ENCODE measurements at regions not wholly inside any gene's neighbourhood (a gene's known extent, or its start where the extent isn't known, plus 50 kb on each side); places are given as distances from the start of the nearest gene placed in this dataset.
"Not testable (repeated sequence)": the region's sequence is repeated elsewhere in the genome, so short reads cannot be mapped to it uniquely, and the experiment has no call there.

DNA sequence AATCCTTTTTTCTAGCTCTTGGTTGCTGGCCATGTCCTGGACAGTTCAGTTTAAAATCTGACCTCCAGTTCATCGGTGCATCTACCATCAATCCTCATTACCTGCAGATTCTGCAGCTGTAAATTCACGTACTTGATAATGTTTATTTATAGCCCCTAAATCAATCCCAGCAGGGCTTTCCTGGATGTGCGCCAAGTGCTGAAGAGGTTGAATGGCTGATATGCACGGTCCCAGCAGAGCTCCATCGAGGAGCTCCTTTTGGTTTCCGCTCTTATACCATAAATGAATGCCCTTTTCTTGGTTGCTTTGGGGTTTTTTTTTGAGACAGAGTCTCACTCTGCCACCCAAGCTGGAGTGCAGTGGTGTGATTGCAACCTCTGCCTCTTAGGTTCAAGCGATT, 91.2 kb upstream of the CCZ1B start:
- Histone ChIP-seq H3K27me3 (no peaks in the 10 kb centered on the region), H3K27ac (no peak overlapping the region), H3K36me3 (no peaks in the 10 kb centered on the region), H3K4me1 (no peaks in the 10 kb centered on the region), H3K4me3 (no peak overlapping the region), H3K9me3 (no peaks in the 10 kb centered on the region)
- no peak for DNase-seq
- TF ChIP-seq, protein P1, sequence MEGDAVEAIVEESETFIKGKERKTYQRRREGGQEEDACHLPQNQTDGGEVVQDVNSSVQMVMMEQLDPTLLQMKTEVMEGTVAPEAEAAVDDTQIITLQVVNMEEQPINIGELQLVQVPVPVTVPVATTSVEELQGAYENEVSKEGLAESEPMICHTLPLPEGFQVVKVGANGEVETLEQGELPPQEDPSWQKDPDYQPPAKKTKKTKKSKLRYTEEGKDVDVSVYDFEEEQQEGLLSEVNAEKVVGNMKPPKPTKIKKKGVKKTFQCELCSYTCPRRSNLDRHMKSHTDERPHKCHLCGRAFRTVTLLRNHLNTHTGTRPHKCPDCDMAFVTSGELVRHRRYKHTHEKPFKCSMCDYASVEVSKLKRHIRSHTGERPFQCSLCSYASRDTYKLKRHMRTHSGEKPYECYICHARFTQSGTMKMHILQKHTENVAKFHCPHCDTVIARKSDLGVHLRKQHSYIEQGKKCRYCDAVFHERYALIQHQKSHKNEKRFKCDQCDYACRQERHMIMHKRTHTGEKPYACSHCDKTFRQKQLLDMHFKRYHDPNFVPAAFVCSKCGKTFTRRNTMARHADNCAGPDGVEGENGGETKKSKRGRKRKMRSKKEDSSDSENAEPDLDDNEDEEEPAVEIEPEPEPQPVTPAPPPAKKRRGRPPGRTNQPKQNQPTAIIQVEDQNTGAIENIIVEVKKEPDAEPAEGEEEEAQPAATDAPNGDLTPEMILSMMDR (IDR thresholded peaks at IDR 0.05), result no peak
- TF ChIP-seq POLR2AphosphoS5 (IDR thresholded peaks at IDR 0.05) (no peak), POLR2A (IDR thresholded peaks at IDR 0.05) (no peak), EP300 (IDR thresholded peaks at IDR 0.05) (no peak)
- 72 to 77% (median 74%) methylated on average over 7 of the region's 7 CpGs for WGBS, 5 donors
- intact Hi-C loops (cut with DNase I; ENCODE audit: low total_unique reads), result no loop called here

DNA sequence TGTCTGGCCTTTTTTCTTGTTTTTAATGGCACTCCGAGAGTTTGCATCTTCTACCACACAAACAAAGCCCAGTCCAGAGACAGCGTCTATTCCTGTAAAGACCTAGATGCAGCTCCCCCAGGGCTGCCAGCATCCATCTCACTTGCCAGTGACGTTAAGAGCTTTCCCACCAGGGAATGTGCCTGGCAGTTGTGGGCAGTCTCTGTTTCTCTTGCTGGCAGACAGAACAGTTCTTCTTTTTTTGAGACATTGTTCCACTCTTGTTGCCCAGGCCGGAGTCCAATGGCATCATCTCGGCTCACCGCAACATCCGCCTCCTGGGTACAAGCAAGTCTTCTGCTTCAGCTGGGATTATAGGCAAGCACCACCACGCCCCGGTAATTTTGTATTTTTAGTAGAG, 93.1 kb upstream of the CCZ1B start:
- H3K27ac ChIP-seq; H3K4me1 ChIP-seq; intact Hi-C loops (cut with DNase I; ENCODE audit: low total_unique reads): not testable (repeated sequence)

DNA sequence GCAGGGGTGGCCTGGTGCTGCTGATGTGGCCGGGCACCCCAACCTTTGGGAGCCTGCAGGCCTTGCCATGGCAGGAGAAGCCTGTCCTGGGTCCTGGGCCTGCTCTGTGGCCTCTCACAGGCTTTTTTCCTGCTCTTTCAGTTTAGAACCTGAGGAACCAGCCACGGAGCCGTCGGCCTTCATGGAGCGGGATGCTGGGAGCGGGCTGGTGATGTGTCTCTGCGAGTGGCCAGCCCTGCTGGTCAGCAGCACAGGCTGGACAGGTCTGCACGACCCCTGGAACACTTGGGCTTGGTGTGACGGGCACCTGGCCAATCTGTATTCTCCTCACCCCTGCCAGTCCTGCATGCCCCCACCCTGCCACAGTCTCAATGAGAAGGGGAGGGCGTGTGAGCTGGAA, 98.4 kb upstream of the CCZ1B start:
- DNase-seq; H3K36me3 ChIP-seq; H3K27ac ChIP-seq; H3K4me3 ChIP-seq; intact Hi-C loops (cut with DNase I; ENCODE audit: low total_unique reads); H3K4me1 ChIP-seq; H3K27me3 ChIP-seq; H3K9me3 ChIP-seq: not testable (repeated sequence)
- 89 to 97% (median 91%) methylated on average over 9 to 10 of the region's 10 CpGs for WGBS, 5 donors

More for the DNA sequence above, 93.1 kb upstream of the CCZ1B start:
- not testable (repeated sequence) for H3K4me3 ChIP-seq, H3K9me3 ChIP-seq, DNase-seq, H3K36me3 ChIP-seq, H3K27me3 ChIP-seq
- 82 to 97% (median 88%) methylated on average over 7 to 9 of the region's 9 CpGs for WGBS, 5 donors

DNA sequence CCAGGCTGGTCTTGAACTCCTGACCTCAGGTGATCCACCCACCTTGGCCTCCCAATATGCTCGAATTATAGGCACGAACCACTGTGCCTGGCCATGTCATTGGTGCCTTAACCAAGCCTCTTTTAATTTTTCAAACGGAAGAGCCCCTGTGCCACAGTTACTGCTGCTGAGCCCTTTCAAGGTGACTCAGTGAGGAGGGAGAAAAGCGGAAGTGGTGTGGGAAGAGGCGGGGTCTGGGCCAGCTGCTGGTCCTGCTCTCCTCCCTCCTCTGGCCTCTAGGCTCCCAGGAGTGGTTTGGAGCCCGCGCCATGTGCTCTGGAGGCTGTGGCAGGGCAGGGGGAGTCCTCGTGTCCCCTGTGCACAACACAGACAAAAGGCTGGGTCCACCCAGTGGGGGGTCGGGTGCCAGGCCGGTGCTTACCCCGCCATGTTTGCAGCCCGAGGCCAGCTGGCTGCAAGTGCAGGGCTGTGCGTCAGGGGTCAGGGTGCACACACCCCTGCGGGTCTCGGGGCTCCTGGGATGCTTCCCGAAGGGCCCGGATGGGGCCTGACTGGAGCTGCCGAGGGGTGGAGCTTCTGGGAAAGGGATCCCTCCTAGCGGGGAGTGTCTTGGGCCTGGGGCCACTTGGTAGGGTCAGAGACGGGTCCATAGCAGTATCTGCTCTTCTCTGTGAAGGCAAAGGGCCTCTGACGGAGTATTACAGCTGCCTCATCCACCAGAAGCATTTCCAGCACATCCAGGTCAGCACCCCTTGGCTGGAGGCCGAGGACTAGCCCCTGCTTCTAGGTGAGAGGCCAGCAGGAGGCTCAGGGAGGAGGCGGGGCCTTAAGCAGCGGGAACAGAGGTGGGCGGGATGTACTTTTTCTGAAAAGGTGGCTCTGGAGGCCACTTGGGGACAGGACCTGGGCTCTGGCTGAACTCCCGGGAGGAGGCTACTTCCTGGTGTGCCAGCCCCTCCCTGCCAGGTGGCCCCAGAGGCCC, 100.4 kb upstream of the CCZ1B start:
- intact Hi-C loops (cut with DNase I; ENCODE audit: low total_unique reads); H3K27me3 ChIP-seq; H3K4me1 ChIP-seq; H3K4me3 ChIP-seq; H3K9me3 ChIP-seq; H3K36me3 ChIP-seq: not testable (repeated sequence)
- WGBS, 5 donors, result 57 to 77% (median 73%) methylated on average over 18 to 26 of the region's 26 CpGs
- H3K27ac ChIP-seq, result peak overlapping the region in 2 of 5 donors; percentile 55 to 63
- DNase-seq, result peak; percentile 37 to 78

DNA sequence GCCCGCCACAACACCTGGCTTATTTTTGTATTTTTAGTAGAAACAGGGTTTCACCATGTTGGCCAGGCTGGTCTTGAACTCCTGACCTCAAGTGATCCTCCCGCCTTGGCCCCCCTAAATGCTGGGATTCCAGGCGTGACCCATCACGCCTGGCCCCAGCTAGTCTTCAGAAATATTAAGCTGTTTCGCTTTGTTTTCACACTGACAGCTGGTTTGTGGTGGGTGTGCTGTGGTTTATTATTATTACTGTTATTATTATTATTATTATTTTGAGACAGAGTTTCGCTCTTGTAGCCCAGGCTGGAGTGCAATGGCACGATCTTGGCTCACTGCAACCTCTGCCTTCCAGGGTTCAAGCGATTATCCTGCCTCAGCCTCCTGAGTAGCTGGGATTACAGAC, 101.6 kb upstream of the CCZ1B start:
- H3K27me3 ChIP-seq; H3K4me1 ChIP-seq; H3K36me3 ChIP-seq; H3K4me3 ChIP-seq; H3K9me3 ChIP-seq; DNase-seq; intact Hi-C loops (cut with DNase I; ENCODE audit: low total_unique reads): not testable (repeated sequence)
- H3K27ac ChIP-seq, result peak overlapping the region in 2 of 5 donors; percentile 22 to 49
- WGBS, 5 donors, result 86 to 94% (median 92%) methylated on average over 7 to 8 of the region's 8 CpGs

DNA sequence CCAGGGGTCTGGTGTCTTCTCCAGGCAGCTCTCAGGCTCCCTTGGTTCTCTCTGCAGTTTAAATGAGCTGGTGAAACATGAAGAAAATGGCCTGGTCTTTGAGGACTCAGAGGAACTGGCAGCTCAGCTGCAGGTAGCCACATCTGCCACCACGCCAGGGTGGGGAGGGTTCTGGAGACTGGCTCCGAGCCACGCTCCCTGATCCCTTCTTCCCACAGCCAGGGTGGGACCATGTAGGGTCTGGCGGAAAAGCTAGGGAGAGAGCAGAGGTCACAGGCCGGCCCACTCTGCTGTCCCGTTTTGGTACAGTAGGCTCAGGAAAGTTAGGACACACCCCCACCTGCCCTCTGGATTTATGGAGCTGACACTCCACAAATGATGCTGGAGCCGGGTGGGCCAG, 103.5 kb upstream of the CCZ1B start:
- H3K4me1 ChIP-seq; H3K4me3 ChIP-seq; H3K27ac ChIP-seq; H3K9me3 ChIP-seq; intact Hi-C loops (cut with DNase I; ENCODE audit: low total_unique reads); H3K36me3 ChIP-seq; DNase-seq; H3K27me3 ChIP-seq: not testable (repeated sequence)
- 87 to 91% (median 89%) methylated on average over 7 of the region's 7 CpGs for WGBS, 5 donors

DNA sequence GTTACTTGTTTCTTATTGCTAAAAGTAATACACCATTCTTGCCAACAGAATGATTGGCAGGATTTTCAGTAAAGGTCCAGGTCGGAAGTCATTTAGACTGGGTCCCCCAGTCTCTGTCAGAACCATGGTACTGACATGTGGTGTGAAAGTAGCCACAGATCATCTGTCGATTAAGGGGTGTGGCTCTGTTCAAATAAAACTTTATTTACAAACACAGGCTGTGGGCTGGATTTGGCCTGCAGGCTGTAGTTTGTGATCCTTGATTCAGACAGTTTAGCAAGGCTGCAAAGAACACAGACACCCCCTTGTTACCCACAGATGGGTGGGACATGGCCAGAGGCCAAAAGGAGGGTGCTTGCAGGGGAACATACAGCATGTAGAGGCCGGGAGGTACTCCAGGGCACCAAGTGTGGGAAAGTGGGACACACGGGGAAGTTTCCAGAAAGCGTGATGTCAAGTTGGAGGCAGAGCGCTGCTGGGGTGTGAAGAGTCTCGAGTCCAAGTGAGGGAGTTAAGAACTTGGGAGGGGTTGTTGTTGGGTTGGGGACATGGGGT, 104.1 kb upstream of the CCZ1B start:
- WGBS, 5 donors, result 62 to 73% (median 69%) methylated on average over 7 of the region's 7 CpGs
- H3K9me3 ChIP-seq; H3K36me3 ChIP-seq; DNase-seq; intact Hi-C loops (cut with DNase I; ENCODE audit: low total_unique reads); H3K27ac ChIP-seq; H3K4me3 ChIP-seq; H3K27me3 ChIP-seq; H3K4me1 ChIP-seq: not testable (repeated sequence)
